Fibroblast of upper back skin (primary cell): ENCODE measurements at regions not wholly inside any gene's neighbourhood (a gene's known extent, or its start where the extent isn't known, plus 50 kb on each side); places are given as distances from the start of the nearest gene placed in this dataset.
"Not testable (repeated sequence)": the region's sequence is repeated elsewhere in the genome, so short reads cannot be mapped to it uniquely, and the experiment has no call there.

Experiments used
- DNase-seq: peaks from one replicate; pipeline ENCODE4 v3.0.0-alpha.2; 2013

DNA sequence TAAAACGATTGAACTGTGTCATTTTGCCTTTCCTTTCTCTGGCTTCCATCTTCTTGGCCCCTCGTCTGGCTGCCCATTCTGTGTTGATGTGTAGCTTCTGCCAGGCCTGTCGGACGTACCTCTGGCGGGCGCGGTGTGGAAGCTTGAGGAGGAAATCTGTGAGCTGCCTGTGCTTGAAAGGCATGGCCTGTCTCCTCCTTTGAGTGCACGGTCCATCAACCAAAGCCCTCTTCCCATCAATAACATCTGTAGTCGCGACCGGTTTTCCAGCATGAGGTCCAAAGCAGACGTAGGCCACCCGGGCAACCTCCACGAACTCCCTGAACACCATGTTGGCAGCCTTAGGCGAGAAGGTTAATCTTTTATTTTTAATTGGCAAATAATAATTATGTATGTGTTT, 202.7 kb downstream of the CRLF2 start:
- DNase-seq, result no peak

- no peak for DNase-seq
These were observed 206.2 kb downstream of the CRLF2 start for GRCh38 chrX:1006156-1006730.

GRCh38 chrX:1002611-1003010, 209.8 kb downstream of the CRLF2 start:
- no peak for DNase-seq

DNA sequence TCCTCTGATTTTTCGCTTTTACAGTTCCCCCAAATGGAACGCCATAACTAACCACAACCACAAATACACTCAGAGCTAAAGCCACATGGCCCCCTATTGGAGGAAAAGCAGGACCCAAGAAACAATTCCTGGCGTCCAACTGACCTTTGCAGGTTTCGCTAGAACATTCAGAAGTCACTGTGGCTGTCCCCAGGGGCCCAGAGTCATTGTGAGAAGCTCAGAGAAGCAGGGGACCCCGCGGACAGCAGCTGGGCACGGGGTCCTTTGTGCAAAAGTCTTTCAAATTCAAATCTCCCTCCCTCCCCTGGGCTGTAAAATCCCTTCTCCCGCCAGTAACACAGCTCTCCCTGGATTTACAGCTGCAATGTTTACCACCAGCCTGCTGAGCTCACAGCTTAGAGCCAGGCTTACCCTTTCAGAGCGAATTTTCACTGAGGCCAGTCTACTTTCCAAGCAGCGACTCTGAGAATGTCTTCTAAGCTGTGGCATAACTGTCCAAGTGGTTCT, 214.8 kb downstream of the CRLF2 start:
- DNase-seq, result no peak

DNA sequence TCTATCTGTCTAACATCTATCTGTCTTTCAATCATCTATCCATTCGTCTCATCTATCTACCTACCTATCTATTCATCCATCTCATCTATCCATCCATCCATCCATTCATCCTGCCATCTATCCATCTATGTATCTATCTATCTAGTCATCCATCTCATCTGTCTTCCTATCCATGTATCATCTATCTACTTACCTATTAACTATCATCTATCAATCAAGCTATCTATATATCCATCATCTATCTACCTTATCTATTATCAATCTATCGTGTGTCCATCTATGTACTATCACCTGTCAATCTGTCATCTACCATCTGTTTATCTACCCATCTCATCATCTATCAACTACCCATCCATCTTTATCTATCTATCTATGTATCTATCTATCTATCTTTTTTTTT, 217.7 kb downstream of the CRLF2 start:
- no peak for DNase-seq

DNA sequence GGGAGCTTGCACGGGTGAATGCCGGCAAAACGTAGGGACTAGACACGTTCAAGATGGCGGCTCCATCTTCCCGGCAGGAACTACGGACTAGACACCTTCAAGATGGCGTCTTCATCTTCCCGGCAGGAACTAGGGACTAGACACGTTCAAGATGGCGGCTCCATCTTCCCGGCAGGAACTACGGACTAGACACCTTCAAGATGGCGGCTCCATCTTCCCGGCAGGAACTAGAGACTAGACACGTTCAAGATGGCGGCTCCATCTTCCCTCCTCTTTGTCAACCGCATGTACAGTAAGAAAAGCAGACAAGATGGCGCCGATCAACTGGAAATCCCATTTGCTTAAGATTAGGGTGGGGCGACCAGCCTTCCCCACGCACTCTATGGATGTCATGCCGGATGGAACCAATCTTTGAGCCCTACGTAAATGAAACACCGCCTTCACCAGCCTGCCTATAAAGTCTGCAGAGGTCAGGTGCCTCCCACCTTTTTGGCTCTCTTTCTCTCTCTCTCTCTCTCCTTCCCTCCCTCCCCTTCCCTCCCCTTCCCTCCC, 222.4 kb downstream of the CRLF2 start:
- peak; percentile 88 for DNase-seq

DNA sequence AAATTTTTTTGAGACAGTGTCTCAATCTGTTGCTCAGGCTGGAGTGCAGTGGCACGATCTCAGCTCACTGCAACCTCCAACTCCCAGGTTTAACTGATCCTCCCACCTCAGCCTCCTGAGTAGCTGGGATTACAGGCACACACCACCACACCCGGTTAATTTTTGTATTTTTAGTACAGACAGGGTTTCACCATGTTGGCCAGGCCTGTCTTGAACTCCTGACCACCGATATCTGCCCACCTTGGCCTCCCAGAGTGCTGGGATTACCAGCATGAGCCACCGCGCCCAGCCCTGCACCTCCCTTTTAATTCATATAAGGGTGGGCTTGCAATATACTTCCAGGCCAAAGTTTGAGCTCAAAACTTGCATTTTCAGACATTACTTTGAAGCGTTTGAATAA, 223.9 kb downstream of the CRLF2 start:
- not testable (repeated sequence) for DNase-seq

DNA sequence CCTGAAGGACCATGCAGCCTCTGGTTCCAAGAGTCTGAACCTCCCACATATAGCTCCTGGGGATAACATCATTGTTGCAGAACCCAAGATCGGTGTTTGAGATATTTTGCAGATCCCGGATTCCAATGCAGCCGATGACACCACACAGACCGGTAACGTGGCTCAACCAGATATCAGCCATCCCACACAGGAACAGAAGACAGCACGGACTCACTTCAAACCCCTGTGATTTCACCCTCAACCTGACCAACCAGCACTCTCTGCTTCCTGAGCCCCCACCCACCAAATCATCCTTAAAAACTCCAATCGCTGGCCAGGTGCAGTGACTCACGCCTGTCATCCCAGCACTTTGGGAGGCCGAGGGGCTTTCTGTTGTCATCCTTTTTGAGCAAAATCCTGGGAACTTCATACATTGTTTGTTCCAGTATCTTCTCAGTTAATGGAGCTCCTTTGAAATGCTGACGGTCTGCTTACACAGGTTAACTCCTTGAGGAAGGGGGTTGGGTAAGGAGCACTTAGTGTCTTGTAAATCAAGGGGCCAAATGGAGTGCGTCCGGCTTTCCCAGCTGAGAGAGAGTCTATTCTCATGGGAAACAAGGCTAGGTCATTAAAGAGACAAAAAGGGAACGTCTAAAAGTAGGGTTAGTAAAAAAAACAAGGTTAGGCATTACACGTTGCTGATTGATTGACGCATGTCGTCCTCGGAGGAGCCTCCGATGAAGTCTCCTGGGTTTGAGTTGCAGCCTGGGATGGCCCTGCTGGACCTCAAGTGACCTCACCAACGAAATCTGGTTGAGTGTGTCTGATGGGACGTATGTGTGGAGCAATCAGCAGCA, 230.4 kb downstream of the CRLF2 start:
- no peak for DNase-seq

GRCh38 chrX:980587-981235, 231.7 kb downstream of the CRLF2 start:
- no peak for DNase-seq

- not testable (repeated sequence) for DNase-seq
These were observed 233.3 kb downstream of the CRLF2 start for GRCh38 chrX:979127-979526.

GRCh38 chrX:973010-973632, 239.3 kb downstream of the CRLF2 start:
- no peak for DNase-seq

GRCh38 chrX:968148-968965, 244.1 kb downstream of the CRLF2 start:
- DNase-seq, result no peak

DNA sequence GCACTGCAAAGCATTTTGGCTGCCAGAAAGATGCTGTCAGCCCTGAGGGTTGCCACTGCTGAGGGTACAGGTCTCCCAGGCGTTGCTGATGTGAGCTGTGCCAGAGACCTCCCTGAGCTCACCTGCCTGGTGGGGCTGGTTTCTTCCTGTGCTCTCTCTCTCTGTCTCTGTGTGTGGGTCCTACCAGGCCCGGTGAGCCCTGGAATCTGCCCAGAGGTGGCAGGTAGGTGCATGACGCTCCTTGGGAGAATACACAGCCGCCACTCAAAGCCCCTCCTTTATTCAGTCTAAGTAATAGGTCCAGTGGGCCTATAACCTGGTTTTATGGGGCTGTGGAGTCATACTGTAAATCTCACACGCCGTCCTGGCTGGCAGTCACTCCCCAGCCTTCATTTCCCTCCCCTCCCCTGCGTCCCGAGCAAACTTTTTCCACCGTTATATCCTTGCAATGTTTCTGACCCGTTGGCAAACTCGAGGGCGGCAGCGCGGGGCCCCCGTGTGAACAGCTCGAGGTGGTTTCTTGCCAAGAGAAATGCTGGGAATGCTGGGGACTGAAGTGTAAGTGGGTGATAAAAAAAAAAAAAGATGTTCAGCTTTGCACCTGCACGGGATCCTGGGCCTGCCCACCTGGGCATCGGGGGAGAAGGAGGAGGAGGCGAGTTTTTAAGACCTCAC, 245.9 kb downstream of the CRLF2 start:
- no peak for DNase-seq

DNA sequence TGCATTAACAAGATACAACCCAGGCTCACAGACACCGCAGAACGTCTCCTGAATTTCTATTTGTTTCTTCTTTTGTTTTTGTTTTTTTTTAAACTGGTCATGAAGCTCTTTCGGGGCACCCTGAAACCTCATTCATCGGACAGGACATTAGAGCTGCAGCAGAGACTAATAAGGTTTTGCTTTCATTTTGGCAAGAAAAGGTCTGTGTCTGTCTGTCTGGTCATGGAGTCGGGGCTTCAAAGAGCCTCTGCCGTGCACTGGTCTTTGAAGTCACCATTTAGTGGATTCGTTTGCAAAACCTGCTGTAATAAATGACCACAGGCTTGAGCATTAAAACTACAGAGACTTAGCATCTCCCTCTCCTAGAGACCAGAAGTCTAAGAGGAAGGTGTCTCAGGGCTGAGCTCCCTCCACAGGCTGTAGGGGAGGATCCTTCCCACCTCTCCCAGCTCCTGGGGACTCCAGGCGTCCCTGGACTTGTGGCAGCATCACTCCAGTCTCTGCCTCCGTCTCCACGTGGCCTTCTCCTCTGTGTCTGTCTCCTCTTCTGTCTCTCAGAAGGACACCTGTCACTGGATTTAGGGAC, 247.5 kb downstream of the CRLF2 start:
- no peak for DNase-seq

- DNase-seq, result no peak
These were observed 251.6 kb downstream of the CRLF2 start for GRCh38 chrX:960821-961220.

DNA sequence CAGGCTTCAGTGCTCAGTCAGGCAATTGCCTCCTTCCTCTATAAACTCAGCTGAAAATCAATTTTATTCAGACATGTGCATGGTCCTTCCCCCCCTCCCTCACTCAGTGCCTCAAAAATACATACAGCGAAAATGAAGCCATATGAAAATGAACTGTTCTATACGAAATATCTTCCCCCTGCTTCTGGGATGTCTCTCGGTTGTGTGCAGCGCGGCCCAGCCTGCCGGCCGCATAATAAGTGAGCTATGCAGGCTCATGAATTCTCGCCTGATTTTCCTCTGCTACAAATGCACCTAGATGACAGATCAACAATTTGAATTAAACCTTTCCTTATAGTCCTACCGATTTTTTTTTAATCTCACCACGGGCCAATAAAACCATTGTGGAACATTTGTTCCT, 252.9 kb downstream of the CRLF2 start:
- no peak for DNase-seq

GRCh38 chrX:955168-955781, 257.2 kb downstream of the CRLF2 start:
- DNase-seq, result not testable (repeated sequence)

GRCh38 chrX:953879-954482, 258.5 kb downstream of the CRLF2 start:
- DNase-seq, result no peak

GRCh38 chrX:952816-953215, 259.6 kb downstream of the CRLF2 start:
- no peak for DNase-seq

- DNase-seq, result peak; percentile 7
These were observed 265.2 kb downstream of the CRLF2 start for GRCh38 chrX:947262-947661.
